GM18861 (cell line): ENCODE measurements at regions not wholly inside any gene's neighbourhood (a gene's known extent, or its start where the extent isn't known, plus 50 kb on each side); places are given as distances from the start of the nearest gene placed in this dataset.

Experiments used
- ATAC-seq: cut with Tn5 transposase; IDR thresholded peaks from one replicate; pipeline ENCODE4 v1.9.1; 2021; ENCODE audit not compliant: unreplicated experiment

- ATAC-seq = no peak
These were observed 67.6 kb downstream of the COX18 start for GRCh38 chr4:73001885-73002284.

- no peak for ATAC-seq
These were observed 72.1 kb downstream of the COX18 start for GRCh38 chr4:72997409-72997808.

GRCh38 chr4:72994670-72995069 lies 74.8 kb downstream of the COX18 start:
- ATAC-seq = no peak

- no peak for ATAC-seq
These were observed 75.6 kb downstream of the COX18 start for GRCh38 chr4:72993876-72994275.

GRCh38 chr4:72991873-72992272 lies 77.6 kb downstream of the COX18 start:
- ATAC-seq = no peak

GRCh38 chr4:72987741-72988729 lies 81.5 kb downstream of the COX18 start:
- ATAC-seq = no peak

- ATAC-seq = no peak
These were observed 85.2 kb downstream of the COX18 start for GRCh38 chr4:72984351-72984750.

GRCh38 chr4:72983709-72984108 lies 85.8 kb downstream of the COX18 start:
- ATAC-seq = no peak

GRCh38 chr4:72977936-72978485 lies 91.5 kb downstream of the COX18 start:
- ATAC-seq = no peak

GRCh38 chr4:72975488-72975784 lies 94.1 kb downstream of the COX18 start:
- no peak for ATAC-seq

- ATAC-seq = no peak
These were observed 94.6 kb downstream of the COX18 start for GRCh38 chr4:72974694-72975487.

- no peak for ATAC-seq
These were observed 97.9 kb downstream of the COX18 start for GRCh38 chr4:72971572-72971971.

- ATAC-seq = no peak
These were observed 98.8 kb downstream of the COX18 start for GRCh38 chr4:72970756-72971155.

GRCh38 chr4:72969976-72970375 lies 99.5 kb downstream of the COX18 start:
- no peak for ATAC-seq

- no peak for ATAC-seq
These were observed 102.9 kb downstream of the COX18 start for GRCh38 chr4:72966652-72967051.

- no peak for ATAC-seq
These were observed 110.1 kb downstream of the COX18 start for GRCh38 chr4:72959411-72959810.

GRCh38 chr4:72954811-72955210 lies 114.7 kb downstream of the COX18 start:
- ATAC-seq = no peak

- no peak for ATAC-seq
These were observed 115.9 kb downstream of the COX18 start for GRCh38 chr4:72953571-72953970.

GRCh38 chr4:72951628-72952027 lies 117.9 kb downstream of the COX18 start:
- no peak for ATAC-seq

- ATAC-seq = no peak
These were observed 118.4 kb downstream of the COX18 start for GRCh38 chr4:72951147-72951546.

GRCh38 chr4:72948080-72948479 lies 121.4 kb downstream of the COX18 start:
- no peak for ATAC-seq
